HCT116 (cell line): ENCODE measurements at regions not wholly inside any gene's neighbourhood (a gene's known extent, or its start where the extent isn't known, plus 50 kb on each side); places are given as distances from the start of the nearest gene placed in this dataset.

Source experiments
- ATAC-seq: fragments of 200-7000 bp; cut with Tn5 transposase; 2 replicates; pipeline ENCODE4 v1.9.1; 2020; ENCODE audit warnings: mild to moderate bottlenecking, moderate library complexity
- BruUV-seq: library from RNA; stranded (reverse); fragments of 400-500 nt; replicated peaks from 2 replicates; lab custom pipeline; 2021; lab: Mats Ljungman, UMichigan
- CTCF ChIA-PET: fragments of 300-600 bp; sonication (Branson Sonifier 250); formaldehyde crosslinking; loops from one replicate; lab custom pipeline; 2021; ENCODE audit warnings: antibody characterized with exemption; lab: Charles Lee
- POLR2A ChIA-PET: fragments of 300-600, 350-600 bp; sonication (Branson Sonifier 250); formaldehyde crosslinking; loops from one replicate; lab custom pipeline; 2021; ENCODE audit warnings: antibody characterized with exemption; lab: Charles Lee
- RAD21 ChIA-PET, 2 experiments: fragments of 300-600 bp; sonication (Branson Sonifier 250); formaldehyde crosslinking; loops; one replicate each; lab custom pipeline; 2023; ENCODE audit warnings: low total read pairs in 2 of 2; ENCODE audit not compliant: uncharacterized antibody in 2 of 2, unreplicated experiment in 2 of 2, low non-redundant PET in 1 of 2; lab: Charles Lee
- DNase-seq: peaks from one replicate; pipeline ENCODE4 v3.0.0-alpha.2; 2010; ENCODE audit warnings: low read depth, low spot score
- H2AFZ ChIP-seq: fragments of 200-600 bp; shearing (Covaris generic), sonication (generic); 2 replicates; pipeline ENCODE4 v1.6.1; 2017; ENCODE audit warnings: low read depth, mixed run types, mixed read lengths, antibody characterized with exemption, low read length; ENCODE audit not compliant: poor library complexity, severe bottlenecking
- H3K27ac ChIP-seq: 2 replicates; pipeline ENCODE4 v1.5.1; 2012; ENCODE audit warnings: low read depth, low read length
- H3K27me3 ChIP-seq: fragments of 200-600 bp; sonication (generic); 2 replicates; pipeline ENCODE4 v1.6.1; 2016; ENCODE audit warnings: mixed run types, low read length, mixed read lengths; ENCODE audit not compliant: insufficient read depth
- H3K36me3 ChIP-seq, 2 experiments: fragments of 200-500 bp in 1 of 2; fragments of 200-600 bp in 1 of 2; sonication (Bioruptor generic) in 1 of 2; sonication (generic) in 1 of 2; 2 replicates each; pipeline versions ENCODE4 v1.5.1 to v1.6.1; 2014 to 2016; ENCODE audit warnings: low read length in 2 of 2, inconsistent platforms in 1 of 2, mixed read lengths in 1 of 2, mixed run types in 1 of 2; ENCODE audit not compliant: insufficient read depth in 2 of 2, control insufficient read depth in 1 of 2
- H3K4me1 ChIP-seq, 2 experiments: fragments of 200-600 bp in 1 of 2; sonication (generic) in 1 of 2; 2 replicates each; pipeline versions ENCODE4 v1.5.1 to v1.6.1; 2012 to 2017; ENCODE audit warnings: low read length in 2 of 2, inconsistent platforms in 1 of 2, mild to moderate bottlenecking in 1 of 2, mixed read lengths in 1 of 2, mixed run types in 1 of 2, moderate library complexity in 1 of 2; ENCODE audit not compliant: insufficient read depth in 2 of 2, control insufficient read depth in 1 of 2
- H3K4me2 ChIP-seq: fragments of 200-600 bp; sonication (generic); 2 replicates; pipeline ENCODE4 v1.6.1; 2017; ENCODE audit warnings: mixed run types, low read length, mixed read lengths
- H3K4me3 ChIP-seq, 2 experiments: fragments of 200-600 bp in 1 of 2; sonication (generic) in 1 of 2; replicated peaks in 1 of 2; 2 replicates each; pipeline ENCODE4 v1.5.1; 2011 to 2016; ENCODE audit warnings: low read length in 2 of 2, control low read depth in 1 of 2, low read depth in 1 of 2, mild to moderate bottlenecking in 1 of 2, mixed read lengths in 1 of 2, mixed run types in 1 of 2
- H3K79me2 ChIP-seq: fragments of 200-600 bp; sonication (generic); 2 replicates; pipeline ENCODE4 v1.6.1; 2017; ENCODE audit warnings: mild to moderate bottlenecking, mixed run types, low read length, moderate library complexity, mixed read lengths; ENCODE audit not compliant: insufficient read depth
- H3K9ac ChIP-seq: fragments of 200-600 bp; sonication (generic); 2 replicates; pipeline ENCODE4 v1.6.1; 2016; ENCODE audit warnings: low read length, mixed read lengths
- H3K9me2 ChIP-seq: fragments of 200-600 bp; sonication (generic), shearing (Covaris generic); 2 replicates; pipeline ENCODE4 v1.6.1; 2017; ENCODE audit warnings: mixed run types, mild to moderate bottlenecking, moderate library complexity; ENCODE audit not compliant: insufficient read depth
- H3K9me3 ChIP-seq, 2 experiments: fragments of 200-500 bp in 1 of 2; fragments of 200-600 bp in 1 of 2; sonication (Bioruptor generic) in 1 of 2; sonication (generic) in 1 of 2; 2 replicates each; pipeline ENCODE4 v1.6.1; 2014 to 2017; ENCODE audit warnings: low read length in 2 of 2, mixed read lengths in 2 of 2, inconsistent platforms in 1 of 2, low read depth in 1 of 2, mild to moderate bottlenecking in 1 of 2, mixed run types in 1 of 2, moderate library complexity in 1 of 2; ENCODE audit not compliant: control insufficient read depth in 1 of 2, insufficient read depth in 1 of 2
- H4K20me1 ChIP-seq: fragments of 200-600 bp; sonication (generic), shearing (Covaris generic); 2 replicates; pipeline ENCODE4 v1.6.1; 2017; ENCODE audit warnings: mixed run types, mild to moderate bottlenecking, moderate library complexity; ENCODE audit not compliant: insufficient read depth
- CBX3 ChIP-seq: IDR thresholded peaks from 2 replicates; pipeline ENCODE4 v1.6.1; 2012; ENCODE audit warnings: low read depth
- CEBPB ChIP-seq: IDR thresholded peaks from 2 replicates; pipeline ENCODE4 v1.6.1; 2012; ENCODE audit warnings: low read depth
- CTCF ChIP-seq, 3 experiments: fragments of 200-600 bp in 1 of 3; sonication (generic) in 1 of 3; IDR thresholded peaks in 2 of 3; conservative IDR thresholded peaks in 1 of 3; 2 replicates each; pipeline ENCODE4 v1.5.1; 2012 to 2017; ENCODE audit warnings: low read depth in 2 of 3, low read length in 2 of 3, antibody characterized with exemption in 1 of 3, borderline replicate concordance in 1 of 3, control low read depth in 1 of 3, mild to moderate bottlenecking in 1 of 3, mixed read lengths in 1 of 3, mixed run types in 1 of 3, moderate library complexity in 1 of 3; ENCODE audit not compliant: insufficient read depth in 1 of 3
- EGR1 ChIP-seq: IDR thresholded peaks from 2 replicates; pipeline ENCODE4 v1.6.1; 2012; ENCODE audit warnings: low read depth
- EZH2phosphoT487 ChIP-seq: fragments of 200-600 bp; IDR thresholded peaks from 2 replicates; pipeline ENCODE4 v1.6.1; 2018; ENCODE audit warnings: antibody characterized with exemption, borderline replicate concordance
- FOSL1 ChIP-seq: IDR thresholded peaks from 2 replicates; pipeline ENCODE4 v1.6.1; 2012; ENCODE audit warnings: low read depth
- JUND ChIP-seq: IDR thresholded peaks from 2 replicates; pipeline ENCODE4 v1.6.1; 2012
- MAX ChIP-seq: IDR thresholded peaks from 2 replicates; pipeline ENCODE4 v1.6.1; 2012
- POLR2A ChIP-seq: IDR thresholded peaks from 2 replicates; pipeline ENCODE4 v1.7.0; 2011; ENCODE audit warnings: borderline replicate concordance; ENCODE audit not compliant: insufficient read depth, insufficient read length; ENCODE audit errors: extremely low read depth
- POLR2AphosphoS5 ChIP-seq: IDR thresholded peaks from 2 replicates; pipeline ENCODE4 v1.6.1; 2011; ENCODE audit warnings: mild to moderate bottlenecking, low read depth, low read length, moderate library complexity
- RAD21 ChIP-seq: IDR thresholded peaks from 2 replicates; pipeline ENCODE4 v1.6.1; 2012; ENCODE audit warnings: low read depth, mild to moderate bottlenecking
- SIN3A ChIP-seq: IDR thresholded peaks from 2 replicates; pipeline ENCODE4 v1.6.1; 2012; ENCODE audit warnings: low read depth
- SP1 ChIP-seq: IDR thresholded peaks from 2 replicates; pipeline ENCODE4 v1.6.1; 2012; ENCODE audit warnings: low read depth
- SRF ChIP-seq: IDR thresholded peaks from 2 replicates; pipeline ENCODE4 v1.6.1; 2012; ENCODE audit warnings: low read depth
- TCF7L2 ChIP-seq: IDR thresholded peaks from 2 replicates; pipeline ENCODE4 v1.7.0; 2011; ENCODE audit warnings: borderline replicate concordance, inconsistent platforms; ENCODE audit not compliant: insufficient read depth, insufficient read length; ENCODE audit errors: extremely low read depth
- ZBTB33 ChIP-seq: IDR thresholded peaks from 2 replicates; pipeline ENCODE4 v1.6.1; 2011; ENCODE audit warnings: mild to moderate bottlenecking, low read length, moderate library complexity; ENCODE audit not compliant: insufficient replicate concordance; ENCODE audit errors: extremely low read depth
- ZFX ChIP-seq: fragments of 450-650 bp; IDR thresholded peaks from 2 replicates; pipeline ENCODE4 v1.6.1; 2017
- ZNF274 ChIP-seq: fragments of 200-500 bp; sonication (Bioruptor generic); IDR thresholded peaks from 2 replicates; pipeline ENCODE4 v1.6.1; 2014; ENCODE audit warnings: mild to moderate bottlenecking, low read depth, low read length, inconsistent platforms
- intact Hi-C: fragments of 100-400 bp; cut with micrococcal nuclease; formaldehyde crosslinking; loops from 2 replicates; pipeline ENCODE4 v1.10.0; 2022

GRCh38 chr6:102223942-102224341 lies 830.4 kb downstream of the GRIK2 start:
- Histone ChIP-seq H3K4me1 (no peaks in the 10 kb centered on the region), H2AFZ (no peak overlapping the region), H3K4me2 (no peak overlapping the region), H3K27me3 (no peaks in the 10 kb centered on the region), H3K9me3 (no peaks in the 10 kb centered on the region), H3K79me2 (no peaks in the 10 kb centered on the region), H4K20me1 (no peaks in the 10 kb centered on the region), H3K27ac (no peak overlapping the region), H3K9ac (no peak overlapping the region), H3K36me3 (no peaks in the 10 kb centered on the region), H3K9me2 (no peaks in the 10 kb centered on the region), H3K4me3 (no peak overlapping the region)
- ATAC-seq (no peak), DNase-seq (no peak)
- intact Hi-C loops, result no loop called here
- RAD21 ChIA-PET, result no interaction called here
- TF ChIP-seq SRF (no peak), CTCF (IDR thresholded peaks at IDR 0.05 in 2 of 3, conservative IDR thresholded peaks at IDR 0.05 in 1 of 3; ENCODE audit: borderline replicate concordance in 1 of 3, insufficient read depth in 1 of 3, low read depth in 2 of 3, low read length in 2 of 3) (no peak), MAX (no peak), ZFX (no peak), CBX3 (no peak), JUND (no peak), SIN3A (no peak), ZBTB33 (no peak), RAD21 (no peak), POLR2AphosphoS5 (no peak), TCF7L2 (no peak), SP1 (no peak), EGR1 (no peak), FOSL1 (no peak), EZH2phosphoT487 (no peak), CEBPB (no peak), ZNF274 (no peak), POLR2A (no peak)
- no TSS peak for BruUV-seq
- CTCF ChIA-PET, result no interaction called here
- POLR2A ChIA-PET, result no interaction called here
